H9 (cell line): ENCODE measurements at regions not wholly inside any gene's neighbourhood (a gene's known extent, or its start where the extent isn't known, plus 50 kb on each side); places are given as distances from the start of the nearest gene placed in this dataset.

ENCODE experiments used
- DNase-seq: peaks from one replicate; pipeline ENCODE4 v3.0.0-alpha.2; 2017
- H2AFZ ChIP-seq: one replicate; pipeline ENCODE4 v1.6.1; 2013; ENCODE audit warnings: mild to moderate bottlenecking, low read length, control low read depth, moderate library complexity
- H2AK5ac ChIP-seq: 2 replicates; pipeline ENCODE4 v1.6.1; 2013; ENCODE audit warnings: low read length, control low read depth, mixed read lengths; ENCODE audit not compliant: insufficient read length
- H2BK120ac ChIP-seq: one replicate; pipeline ENCODE4 v1.6.1; 2013; ENCODE audit warnings: low read depth, mild to moderate bottlenecking, low read length, control low read depth, inconsistent platforms; ENCODE audit not compliant: poor library complexity, severe bottlenecking
- H2BK12ac ChIP-seq: 2 replicates; pipeline ENCODE4 v1.6.1; 2013; ENCODE audit warnings: low read length, control low read depth, mixed read lengths, low read depth; ENCODE audit not compliant: insufficient read length
- H2BK15ac ChIP-seq: 2 replicates; pipeline ENCODE4 v1.6.1; 2013; ENCODE audit warnings: low read depth, low read length, control low read depth
- H2BK20ac ChIP-seq: one replicate; pipeline ENCODE4 v1.6.1; 2013; ENCODE audit warnings: low read depth, mild to moderate bottlenecking, low read length, control low read depth, inconsistent platforms; ENCODE audit not compliant: poor library complexity, severe bottlenecking
- H2BK5ac ChIP-seq: 2 replicates; pipeline ENCODE4 v1.6.1; 2013; ENCODE audit warnings: low read length, control low read depth, mixed read lengths; ENCODE audit not compliant: insufficient read length
- H3K14ac ChIP-seq: 2 replicates; pipeline ENCODE4 v1.6.1; 2013; ENCODE audit warnings: low read length, control low read depth; ENCODE audit not compliant: insufficient read depth
- H3K18ac ChIP-seq: 2 replicates; pipeline ENCODE4 v1.6.1; 2013; ENCODE audit warnings: low read depth, mild to moderate bottlenecking, mixed read lengths, low read length, control low read depth; ENCODE audit not compliant: insufficient read length
- H3K23ac ChIP-seq: 2 replicates; pipeline ENCODE4 v1.6.1; 2013; ENCODE audit warnings: low read length, control low read depth, mixed read lengths, low read depth; ENCODE audit not compliant: insufficient read length
- H3K23me2 ChIP-seq: 2 replicates; pipeline ENCODE4 v1.6.1; 2013; ENCODE audit warnings: low read depth, mild to moderate bottlenecking, mixed read lengths, low read length, control low read depth; ENCODE audit not compliant: insufficient read length, poor library complexity, severe bottlenecking
- H3K27ac ChIP-seq: 2 replicates; pipeline ENCODE4 v1.5.1; 2013; ENCODE audit warnings: low read length, control low read depth, mixed read lengths, low read depth; ENCODE audit not compliant: insufficient read length
- H3K27me3 ChIP-seq: 2 replicates; pipeline ENCODE4 v1.6.1; 2013; ENCODE audit warnings: low read length, control low read depth, inconsistent platforms; ENCODE audit not compliant: insufficient read depth
- H3K4ac ChIP-seq: 2 replicates; pipeline ENCODE4 v1.6.1; 2013; ENCODE audit warnings: low read depth, mild to moderate bottlenecking, control low read depth, inconsistent platforms, low read length, moderate library complexity
- H3K4me1 ChIP-seq: 2 replicates; pipeline ENCODE4 v1.6.1; 2013; ENCODE audit warnings: low read length, control low read depth, inconsistent platforms; ENCODE audit not compliant: insufficient read depth
- H3K4me2 ChIP-seq: 2 replicates; pipeline ENCODE4 v1.6.1; 2013; ENCODE audit warnings: low read length, control low read depth, mixed read lengths; ENCODE audit not compliant: insufficient read length, insufficient read depth
- H3K56ac ChIP-seq: 2 replicates; pipeline ENCODE4 v1.6.1; 2013; ENCODE audit warnings: low read depth, mild to moderate bottlenecking, mixed read lengths, low read length, control low read depth; ENCODE audit not compliant: insufficient read length
- H3K79me1 ChIP-seq: 2 replicates; pipeline ENCODE4 v1.6.1; 2013; ENCODE audit warnings: low read depth, mild to moderate bottlenecking, moderate library complexity, low read length, control low read depth, inconsistent platforms; ENCODE audit not compliant: insufficient read depth, poor library complexity, severe bottlenecking
- H3K79me2 ChIP-seq: 2 replicates; pipeline ENCODE4 v1.6.1; 2013; ENCODE audit warnings: low read length, control low read depth, inconsistent platforms; ENCODE audit not compliant: insufficient read depth
- H3K9ac ChIP-seq: 2 replicates; pipeline ENCODE4 v1.6.1; 2013; ENCODE audit warnings: low read length, control low read depth, mixed read lengths; ENCODE audit not compliant: insufficient read length; ENCODE audit errors: extremely low read depth
- H3K9me3 ChIP-seq: one replicate; pipeline ENCODE4 v1.6.1; 2013; ENCODE audit warnings: low read depth, low read length, inconsistent platforms; ENCODE audit not compliant: control insufficient read depth
- H3T11ph ChIP-seq: one replicate; pipeline ENCODE4 v1.6.1; 2013; ENCODE audit warnings: mild to moderate bottlenecking, low read length, control low read depth, inconsistent platforms
- H4K20me1 ChIP-seq: one replicate; pipeline ENCODE4 v1.6.1; 2013; ENCODE audit not compliant: control insufficient read depth, insufficient read length, insufficient read depth
- H4K5ac ChIP-seq: 2 replicates; pipeline ENCODE4 v1.6.1; 2013; ENCODE audit warnings: low read depth, mild to moderate bottlenecking, mixed read lengths, low read length, control low read depth; ENCODE audit not compliant: insufficient read length
- H4K8ac ChIP-seq: replicated peaks from 2 replicates; pipeline ENCODE4 v1.6.1; 2013; ENCODE audit warnings: low read length, control low read depth, mixed read lengths, low read depth; ENCODE audit not compliant: insufficient read length
- H4K91ac ChIP-seq: 2 replicates; pipeline ENCODE4 v1.6.1; 2013; ENCODE audit warnings: low read depth, mild to moderate bottlenecking, moderate library complexity, mixed read lengths, low read length, control low read depth; ENCODE audit not compliant: insufficient read length
- H3K27ac Mint-ChIP-seq, 3 experiments: 2 replicates in 2 of 3; 3 replicates in 1 of 3; pipeline ENCODE4 v1.8.0; 2020 to 2021; ENCODE audit warnings: mixed read lengths in 3 of 3, mild to moderate bottlenecking in 1 of 3, moderate library complexity in 1 of 3
- H3K27me3 Mint-ChIP-seq: 2 replicates; pipeline ENCODE4 v1.8.0; 2021; ENCODE audit warnings: low read depth, mild to moderate bottlenecking, moderate library complexity, mixed read lengths
- H3K36me3 Mint-ChIP-seq, 3 experiments: 2 replicates in 2 of 3; 3 replicates in 1 of 3; pipeline ENCODE4 v1.8.0; 2020 to 2021; ENCODE audit warnings: low read depth in 3 of 3, mixed read lengths in 3 of 3; ENCODE audit not compliant: insufficient read depth in 1 of 3
- H3K4me1 Mint-ChIP-seq, 2 experiments: 2 replicates each; pipeline ENCODE4 v1.8.0; 2020; ENCODE audit warnings: mixed read lengths in 2 of 2
- H3K4me3 Mint-ChIP-seq, 2 experiments: 2 replicates in 1 of 2; 3 replicates in 1 of 2; pipeline ENCODE4 v1.8.0; 2020 to 2021; ENCODE audit warnings: mild to moderate bottlenecking in 2 of 2, mixed read lengths in 2 of 2, moderate library complexity in 1 of 2
- H3K9me3 Mint-ChIP-seq, 2 experiments: 2 replicates in 1 of 2; 3 replicates in 1 of 2; pipeline ENCODE4 v1.8.0; 2020; ENCODE audit warnings: mild to moderate bottlenecking in 2 of 2, mixed read lengths in 2 of 2, moderate library complexity in 1 of 2
- CTCF ChIP-seq: fragments of 200-600 bp; sonication (generic); conservative IDR thresholded peaks from 3 replicates; pipeline ENCODE4 v1.8.0; 2021; ENCODE audit warnings: antibody characterized with exemption, mild to moderate bottlenecking
- WGBS: extraction: QIAGEN DNeasy Blood & Tissue Kit; methylation state at CpG from one replicate; pipeline ENCODE4 v1.1.7; 2013; ENCODE audit warnings: missing lambda C conversion rate, low lambda C conversion rate, mixed read lengths; ENCODE audit not compliant: insufficient read length; ENCODE audit errors: extremely low coverage; 5-methylcytosine and 5-hydroxymethylcytosine counted together

GRCh38 chr22:44419429-44419828, 78.6 kb downstream of the RTL6 start:
- H3K23me2 ChIP-seq: no peaks in the 10 kb centered on the region
- H3K79me2 ChIP-seq: no peaks in the 10 kb centered on the region
- no peak overlapping the region for H2AFZ ChIP-seq
- DNase-seq: no peak
- no peaks in the 10 kb centered on the region for H3K4me1 ChIP-seq
- H3T11ph ChIP-seq: no peak overlapping the region
- H3K27ac ChIP-seq: no peak overlapping the region
- H3K79me1 ChIP-seq: no peaks in the 10 kb centered on the region
- H3K18ac ChIP-seq: no peak overlapping the region
- no peak overlapping the region for H3K4me2 ChIP-seq
- H2BK12ac ChIP-seq: no peak overlapping the region
- no peak overlapping the region for H2AK5ac ChIP-seq
- H2BK20ac ChIP-seq: no peak overlapping the region
- H2BK15ac ChIP-seq: no peak overlapping the region
- H4K5ac ChIP-seq: no peak overlapping the region
- no peak overlapping the region for H2BK5ac ChIP-seq
- no peak overlapping the region for H3K9ac ChIP-seq
- Mint-ChIP-seq H3K4me1 (peaks cover 21 to 24% of the 10 kb centered on the region in 2 experiments), H3K27me3 (peaks cover 8% of the 10 kb centered on the region), H3K4me3 (no peak overlapping the region), H3K36me3 (peaks cover 0 to 7% (median 7%) of the 10 kb centered on the region in 3 experiments; a peak in 3 of 7 replicates), H3K27ac (no peak overlapping the region), H3K9me3 (peaks cover 10 to 13% of the 10 kb centered on the region in 2 experiments)
- no peak overlapping the region for H3K23ac ChIP-seq
- H3K14ac ChIP-seq: no peak overlapping the region
- no peak for TF ChIP-seq CTCF
- H4K91ac ChIP-seq: no peak overlapping the region
- H3K56ac ChIP-seq: no peak overlapping the region
- WGBS: no CpG with 5 or more reads among the region's 1 CpG
- H3K27me3 ChIP-seq: no peaks in the 10 kb centered on the region
- H3K9me3 ChIP-seq: no peaks in the 10 kb centered on the region
- H2BK120ac ChIP-seq: no peak overlapping the region
- no peak overlapping the region for H3K4ac ChIP-seq
- no peaks in the 10 kb centered on the region for H4K20me1 ChIP-seq
- no peak overlapping the region for H4K8ac ChIP-seq
